IMR-90 (cell line): ENCODE measurements at regions not wholly inside any gene's neighbourhood (a gene's known extent, or its start where the extent isn't known, plus 50 kb on each side); places are given as distances from the start of the nearest gene placed in this dataset.

Source experiments
- ATAC-seq: fragments of 200-7000 bp; cut with Tn5 transposase; 2 replicates; pipeline ENCODE4 v1.9.1; 2020; ENCODE audit warnings: low read depth, mild to moderate bottlenecking, moderate library complexity
- BruUV-seq: library from RNA; stranded (reverse); fragments of 400-500 nt; replicated peaks from 2 replicates; lab custom pipeline; 2021; lab: Mats Ljungman, UMichigan
- CTCF ChIA-PET: fragments of 300-600 bp; formaldehyde crosslinking; extraction: SDS; loops from one replicate; lab custom pipeline; 2021; ENCODE audit warnings: antibody characterized with exemption; lab: Yijun Ruan, JAX
- POLR2A ChIA-PET: fragments of 300-600 bp; sonication (Branson Sonifier 250); formaldehyde crosslinking; loops from one replicate; lab custom pipeline; 2022; ENCODE audit warnings: antibody characterized with exemption; ENCODE audit not compliant: unreplicated experiment; lab: Charles Lee
- DNase-seq: peaks from one replicate; pipeline ENCODE4 v3.0.0; 2013
- H2AFZ ChIP-seq: replicated peaks from 2 replicates; pipeline ENCODE3; 2013; ENCODE audit warnings: low read length, mild to moderate bottlenecking; ENCODE audit not compliant: poor library complexity
- H2AK5ac ChIP-seq: 2 replicates; pipeline ENCODE4 v1.6.1; 2013; ENCODE audit warnings: low read depth, low read length, inconsistent platforms
- H2AK9ac ChIP-seq: replicated peaks from 2 replicates; pipeline ENCODE3; 2013; ENCODE audit warnings: mild to moderate bottlenecking, low read depth, low read length, moderate library complexity; ENCODE audit not compliant: poor library complexity
- H2BK120ac ChIP-seq: 2 replicates; pipeline ENCODE4 v1.6.1; 2013; ENCODE audit warnings: low read depth, low read length, inconsistent platforms
- H2BK15ac ChIP-seq: 3 replicates; pipeline ENCODE4 v1.6.1; 2013; ENCODE audit warnings: low read depth, low read length, inconsistent platforms
- H2BK20ac ChIP-seq: 2 replicates; pipeline ENCODE4 v1.6.1; 2013; ENCODE audit warnings: low read depth, mild to moderate bottlenecking, inconsistent platforms, low read length, moderate library complexity
- H2BK5ac ChIP-seq: 2 replicates; pipeline ENCODE4 v1.6.1; 2013; ENCODE audit warnings: mild to moderate bottlenecking, low read depth, low read length, inconsistent platforms; ENCODE audit not compliant: poor library complexity, severe bottlenecking
- H3K14ac ChIP-seq: replicated peaks from 2 replicates; pipeline ENCODE4 v1.6.1; 2013; ENCODE audit warnings: low read depth, low read length, inconsistent platforms
- H3K18ac ChIP-seq: 2 replicates; pipeline ENCODE4 v1.6.1; 2013; ENCODE audit warnings: low read depth, low read length, control low read depth
- H3K23ac ChIP-seq: 2 replicates; pipeline ENCODE4 v1.6.1; 2013; ENCODE audit warnings: low read depth, low read length, inconsistent platforms
- H3K27ac ChIP-seq: 2 replicates; pipeline ENCODE4 v1.5.1; 2013; ENCODE audit warnings: mild to moderate bottlenecking, control low read depth, low read length; ENCODE audit not compliant: insufficient read depth
- H3K27me3 ChIP-seq: 2 replicates; pipeline ENCODE4 v1.6.1; 2013; ENCODE audit warnings: low read length; ENCODE audit not compliant: control insufficient read depth, insufficient read depth
- H3K36me3 ChIP-seq: 2 replicates; pipeline ENCODE4 v1.6.1; 2013; ENCODE audit warnings: low read length, mixed read lengths; ENCODE audit not compliant: control insufficient read depth, insufficient read depth
- H3K4ac ChIP-seq: 2 replicates; pipeline ENCODE4 v1.6.1; 2013; ENCODE audit warnings: low read depth, low read length, inconsistent platforms
- H3K4me1 ChIP-seq: 2 replicates; pipeline ENCODE4 v1.6.1; 2013; ENCODE audit warnings: low read length, mixed read lengths; ENCODE audit not compliant: control insufficient read depth, insufficient read depth
- H3K4me2 ChIP-seq: 2 replicates; pipeline ENCODE4 v1.6.1; 2013; ENCODE audit warnings: low read depth, mild to moderate bottlenecking, control low read depth, low read length, moderate library complexity
- H3K4me3 ChIP-seq: 2 replicates; pipeline ENCODE4 v1.5.1; 2013; ENCODE audit warnings: low read depth, mild to moderate bottlenecking, control low read depth, low read length, moderate library complexity; ENCODE audit not compliant: insufficient read depth
- H3K56ac ChIP-seq: 2 replicates; pipeline ENCODE4 v1.6.1; 2013; ENCODE audit warnings: low read length, inconsistent platforms; ENCODE audit not compliant: insufficient read depth; ENCODE audit errors: extremely low read depth
- H3K79me1 ChIP-seq, 2 experiments: 2 replicates each; pipeline ENCODE4 v1.6.1; 2013; ENCODE audit warnings: low read length in 2 of 2, inconsistent platforms in 1 of 2, low read depth in 1 of 2
- H3K9ac ChIP-seq: 2 replicates; pipeline ENCODE4 v1.6.1; 2013; ENCODE audit warnings: low read depth, low read length, control low read depth
- H3K9me1 ChIP-seq: 2 replicates; pipeline ENCODE4 v1.6.1; 2013; ENCODE audit warnings: low read length, inconsistent platforms; ENCODE audit not compliant: insufficient read depth
- H3K9me3 ChIP-seq: 2 replicates; pipeline ENCODE4 v1.6.1; 2013; ENCODE audit warnings: low read length; ENCODE audit not compliant: control insufficient read depth, insufficient read depth
- H4K20me1 ChIP-seq: 2 replicates; pipeline ENCODE4 v1.6.1; 2013; ENCODE audit warnings: low read length, inconsistent platforms; ENCODE audit not compliant: insufficient read depth
- H4K5ac ChIP-seq: 2 replicates; pipeline ENCODE4 v1.6.1; 2013; ENCODE audit warnings: mild to moderate bottlenecking, low read depth, low read length, control low read depth
- H4K8ac ChIP-seq, 2 experiments: 2 replicates each; pipeline ENCODE4 v1.6.1; 2013; ENCODE audit warnings: low read depth in 2 of 2, low read length in 2 of 2, control low read depth in 1 of 2, inconsistent platforms in 1 of 2
- H4K91ac ChIP-seq: 2 replicates; pipeline ENCODE4 v1.6.1; 2013; ENCODE audit warnings: low read depth, low read length, inconsistent platforms; ENCODE audit not compliant: insufficient read depth
- SMC3 ChIP-seq: fragments of 150-350 bp; IDR thresholded peaks from 2 replicates; pipeline ENCODE4 v1.6.1; 2016; ENCODE audit warnings: low read depth, mild to moderate bottlenecking, antibody characterized with exemption, low read length, moderate library complexity
- WGBS, 2 experiments: methylation state at CpG; one replicate each; pipeline versions ENCODE4 v1.1.5 to v1.1.7; 2013; ENCODE audit warnings: missing lambda C conversion rate in 2 of 2; ENCODE audit not compliant: insufficient read length in 1 of 2; ENCODE audit errors: extremely low coverage in 2 of 2; 5-methylcytosine and 5-hydroxymethylcytosine counted together
- dilution Hi-C: fragments of 300-500 bp; cut with HindIII; formaldehyde crosslinking; loops from one replicate; pipeline ENCODE4 v1.14.3; 2018; ENCODE audit warnings: low sequenced_read_pairs; ENCODE audit not compliant: unreplicated experiment
- in situ Hi-C: fragments of 300-500 bp; cut with MboI; formaldehyde crosslinking; loops from 3 replicates; pipeline ENCODE4 v1.14.3; 2019; ENCODE audit warnings: low sequenced_read_pairs, inconsistent platforms, mixed read lengths
- intact Hi-C: fragments of 100-400 bp; cut with micrococcal nuclease; formaldehyde crosslinking; loops from 2 replicates; pipeline ENCODE4 v1.10.0; 2022

DNA sequence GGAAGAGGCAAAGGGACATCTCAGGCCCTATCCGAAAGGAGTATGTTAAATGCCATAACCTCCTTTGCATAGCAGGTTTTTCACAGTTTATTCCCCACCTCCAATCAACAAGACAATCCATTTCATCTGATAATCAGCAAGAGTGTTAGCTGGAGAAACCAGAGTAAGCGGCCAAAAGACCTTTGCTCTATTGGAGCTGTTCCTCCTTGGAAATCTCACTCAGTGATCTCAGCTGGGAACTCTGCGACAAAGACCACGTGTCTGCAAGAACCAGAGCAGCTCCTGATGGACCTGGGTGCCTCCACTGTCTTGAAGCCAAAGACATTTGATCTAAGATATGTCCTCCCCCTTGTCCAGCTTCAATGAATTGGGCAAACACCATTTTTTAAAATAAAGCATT lies 241.0 kb downstream of the SEC61B start:
- ATAC-seq, result no peak
- H2AK5ac ChIP-seq, result no peak overlapping the region
- no peak overlapping the region for H3K4me2 ChIP-seq
- in situ Hi-C loops, result no loop called here
- no peaks in the 10 kb centered on the region for H3K4me1 ChIP-seq
- H3K9me3 ChIP-seq, result no peaks in the 10 kb centered on the region
- ChIA-PET POLR2A (no interaction called here), CTCF (no interaction called here)
- H2AK9ac ChIP-seq, result no peak overlapping the region
- no CpG with 5 or more reads among the region's 4 CpGs for WGBS, 2 experiments
- H3K27ac ChIP-seq, result no peak overlapping the region
- no peak overlapping the region for H3K56ac ChIP-seq
- H3K18ac ChIP-seq, result no peak overlapping the region
- H4K91ac ChIP-seq, result no peak overlapping the region
- no peak overlapping the region for H2BK20ac ChIP-seq
- H3K79me1 ChIP-seq, result no peaks in the 10 kb centered on the region
- H4K8ac ChIP-seq, result no peak overlapping the region
- H3K4ac ChIP-seq, result no peak overlapping the region
- peaks cover 5% of the 10 kb centered on the region; the same call in 1 of the 2 replicates for H3K9me1 ChIP-seq
- no peak overlapping the region for H4K5ac ChIP-seq
- no peaks in the 10 kb centered on the region for H3K36me3 ChIP-seq
- TF ChIP-seq SMC3, result no peak
- no peak overlapping the region for H3K14ac ChIP-seq
- H2BK120ac ChIP-seq, result no peak overlapping the region
- intact Hi-C loops, result no loop called here
- no peak overlapping the region for H2BK15ac ChIP-seq
- no peak overlapping the region for H3K4me3 ChIP-seq
- no peaks in the 10 kb centered on the region for H4K20me1 ChIP-seq
- DNase-seq, result no peak
- no TSS peak for BruUV-seq
- no peak overlapping the region for H2BK5ac ChIP-seq
- no peak overlapping the region for H2AFZ ChIP-seq
- dilution Hi-C loops, result no loop called here
- no peak overlapping the region for H3K9ac ChIP-seq
- no peak overlapping the region for H3K23ac ChIP-seq
- peaks cover 6% of the 10 kb centered on the region for H3K27me3 ChIP-seq
